Hepatic stellate cell (primary cell): ENCODE measurements at regions not wholly inside any gene's neighbourhood (a gene's known extent, or its start where the extent isn't known, plus 50 kb on each side); places are given as distances from the start of the nearest gene placed in this dataset.
"Not testable (repeated sequence)": the region's sequence is repeated elsewhere in the genome, so short reads cannot be mapped to it uniquely, and the experiment has no call there.

Experiments
- DNase-seq: peaks from one replicate; pipeline ENCODE4 v3.0.0; 2011; ENCODE audit warnings: low spot score

DNA sequence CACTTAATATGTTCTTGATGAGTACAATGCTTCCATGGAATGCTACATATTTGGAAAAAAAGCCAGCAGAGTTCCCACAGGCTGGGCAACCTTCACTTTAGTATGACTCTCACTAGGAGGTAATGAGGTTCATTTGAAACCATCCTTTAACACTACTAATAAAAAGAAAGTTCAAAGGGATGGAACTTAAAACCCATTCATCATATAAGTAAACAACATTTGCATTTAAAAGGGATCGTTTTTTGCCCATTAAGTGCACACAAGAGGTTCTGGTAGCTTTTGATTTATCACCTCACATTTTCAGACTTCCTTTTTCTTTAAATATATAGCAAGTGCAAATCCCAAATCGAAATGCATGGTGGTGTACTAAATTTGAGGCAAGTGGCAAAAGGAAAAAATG lies 270.8 kb upstream of the DCC start:
- DNase-seq = no peak

DNA sequence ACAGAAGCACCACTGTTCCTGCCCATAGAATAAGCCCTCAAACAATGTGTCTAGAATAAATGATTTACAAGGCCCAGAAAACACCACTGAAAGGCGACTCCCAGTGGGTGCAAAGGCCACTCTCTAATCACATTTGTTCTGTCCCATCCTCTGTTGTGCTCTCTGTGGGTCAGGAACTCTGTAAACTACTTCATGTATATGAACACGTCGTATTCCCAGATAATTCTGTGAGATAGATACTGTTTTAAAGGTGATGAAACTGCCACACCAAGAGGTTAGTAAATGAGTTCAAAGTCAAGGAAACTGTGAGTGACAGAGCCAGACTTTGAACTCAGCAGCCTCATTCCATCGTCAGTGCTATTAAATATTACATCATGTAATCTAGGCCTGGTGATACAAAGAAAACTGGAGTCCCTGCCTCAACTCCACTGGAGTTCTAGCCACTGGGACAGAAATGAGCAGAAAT lies 269.7 kb upstream of the DCC start:
- no peak for DNase-seq

DNA sequence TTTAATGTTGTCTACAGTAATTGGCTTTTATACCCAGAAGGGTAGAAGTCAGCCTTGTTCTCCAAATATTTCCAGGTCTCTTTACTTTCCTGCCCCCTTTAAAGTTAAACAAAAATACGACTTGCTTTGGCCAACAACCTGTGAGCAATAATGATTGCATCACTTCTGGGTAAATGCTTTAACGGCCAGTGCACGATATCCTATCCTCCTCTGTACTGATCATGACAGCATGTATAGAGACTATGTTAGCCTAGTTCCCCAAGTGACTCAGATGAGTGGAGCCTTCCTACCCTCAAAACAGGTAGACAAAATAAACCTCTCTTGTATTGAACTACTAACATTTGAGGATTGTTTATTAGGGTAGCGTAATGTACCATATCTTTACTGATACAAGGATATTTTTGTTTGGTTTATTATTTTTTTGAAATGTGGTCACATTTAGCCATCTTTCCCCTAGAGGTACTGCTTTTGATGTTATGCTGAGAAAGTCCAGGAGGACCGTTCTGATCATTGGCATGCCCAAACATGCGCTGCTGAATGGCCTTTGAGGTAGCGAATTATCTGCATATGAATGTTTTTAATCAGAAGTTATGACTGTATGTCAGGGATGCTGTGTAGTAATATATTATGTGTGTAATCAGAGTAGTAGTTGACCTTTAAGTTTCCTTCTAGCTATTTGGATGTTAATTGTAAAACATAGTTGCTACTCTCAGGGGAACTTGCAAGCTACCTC lies 262.6 kb upstream of the DCC start:
- no peak for DNase-seq

DNA sequence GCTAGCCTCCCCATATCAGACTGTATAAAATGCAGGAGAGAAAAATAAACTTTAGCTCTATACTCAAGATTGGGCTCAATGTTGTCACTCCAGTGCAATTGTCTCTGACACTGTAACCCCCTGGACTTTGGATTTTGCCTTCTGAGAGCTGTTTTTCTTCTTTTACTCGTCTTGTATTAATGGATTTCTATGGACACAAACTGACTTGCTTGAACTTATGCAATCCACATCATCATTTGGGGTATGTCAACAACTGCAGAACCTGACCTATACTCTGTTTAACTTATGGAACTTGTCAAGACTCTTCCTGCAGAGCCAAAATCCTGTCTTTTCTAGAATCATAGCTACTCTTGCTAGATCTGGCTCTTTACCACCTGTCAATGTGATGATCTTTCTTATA lies 257.8 kb upstream of the DCC start:
- no peak for DNase-seq

DNA sequence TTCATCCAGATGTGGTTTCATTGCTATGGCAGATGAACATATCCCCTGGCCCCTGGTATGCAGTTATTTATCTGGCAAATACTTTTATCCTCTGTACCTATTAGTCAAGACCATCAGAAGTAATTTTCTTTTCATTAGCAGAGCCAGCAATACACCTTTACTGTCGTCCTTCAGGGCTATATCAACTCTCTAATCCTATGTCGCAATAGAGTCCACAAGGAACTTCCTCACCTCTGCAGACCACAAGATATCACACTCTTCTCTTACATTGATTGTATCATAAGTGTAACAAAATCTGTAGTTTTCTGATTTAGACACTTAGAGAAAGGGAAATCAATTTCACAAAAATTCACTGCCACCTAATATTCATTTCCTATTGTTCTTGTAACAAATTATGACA lies 252.9 kb upstream of the DCC start:
- DNase-seq = no peak

DNA sequence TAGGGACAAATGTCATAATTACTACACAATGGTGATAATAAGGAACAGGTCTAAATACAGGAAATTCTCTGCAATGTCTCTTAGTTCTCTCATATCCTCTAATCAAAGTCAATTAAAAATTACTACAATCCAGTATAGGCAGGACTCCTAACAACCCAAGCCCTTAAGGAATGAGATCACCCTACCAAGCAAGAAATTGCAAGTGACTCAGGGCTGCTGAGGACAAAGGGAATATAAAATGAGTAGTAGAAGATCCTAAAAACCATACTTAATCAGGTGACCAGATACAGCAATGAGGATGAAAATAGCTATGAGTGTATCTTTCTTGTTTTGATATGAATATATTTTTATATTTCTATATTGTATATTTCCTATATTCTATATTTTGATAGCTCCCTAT lies 250.0 kb upstream of the DCC start:
- no peak for DNase-seq

DNA sequence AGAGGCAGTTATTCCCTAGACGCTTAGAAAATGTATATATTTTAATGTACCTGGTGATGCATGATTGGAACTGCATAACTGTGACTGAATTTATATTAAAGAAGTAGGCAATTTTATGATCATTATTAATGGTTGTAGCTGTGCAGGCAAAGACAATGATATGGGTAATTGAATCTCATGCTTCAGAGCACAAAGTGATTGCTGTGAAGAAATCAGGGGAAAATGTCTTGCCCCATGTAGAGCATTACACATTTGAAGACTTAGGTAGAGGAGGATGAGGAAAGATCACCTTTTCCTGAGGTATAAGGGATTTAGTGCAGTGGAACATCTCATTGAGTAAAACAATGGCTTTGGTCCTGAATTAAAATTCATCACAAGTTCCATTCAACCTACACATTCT lies 246.8 kb upstream of the DCC start:
- DNase-seq = no peak

DNA sequence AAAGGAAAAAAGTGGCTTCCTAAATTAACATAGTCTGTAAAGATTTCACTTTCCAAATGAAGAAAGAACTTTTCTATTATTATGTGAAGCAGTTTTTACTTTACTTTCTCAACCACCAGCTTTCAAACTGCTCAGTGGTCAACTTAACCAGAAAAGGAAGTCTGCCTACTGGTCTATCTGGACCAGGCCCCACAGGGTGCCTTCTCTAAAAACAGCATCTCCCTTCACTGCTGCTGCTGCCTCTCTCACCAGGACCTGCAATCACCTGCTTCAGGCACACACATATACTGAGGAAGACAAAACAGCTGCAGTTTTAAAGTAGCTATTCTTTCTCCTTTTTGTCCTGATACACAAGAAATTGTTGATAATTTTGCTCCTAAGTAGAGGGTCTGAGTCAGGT lies 221.3 kb upstream of the DCC start:
- DNase-seq = no peak

DNA sequence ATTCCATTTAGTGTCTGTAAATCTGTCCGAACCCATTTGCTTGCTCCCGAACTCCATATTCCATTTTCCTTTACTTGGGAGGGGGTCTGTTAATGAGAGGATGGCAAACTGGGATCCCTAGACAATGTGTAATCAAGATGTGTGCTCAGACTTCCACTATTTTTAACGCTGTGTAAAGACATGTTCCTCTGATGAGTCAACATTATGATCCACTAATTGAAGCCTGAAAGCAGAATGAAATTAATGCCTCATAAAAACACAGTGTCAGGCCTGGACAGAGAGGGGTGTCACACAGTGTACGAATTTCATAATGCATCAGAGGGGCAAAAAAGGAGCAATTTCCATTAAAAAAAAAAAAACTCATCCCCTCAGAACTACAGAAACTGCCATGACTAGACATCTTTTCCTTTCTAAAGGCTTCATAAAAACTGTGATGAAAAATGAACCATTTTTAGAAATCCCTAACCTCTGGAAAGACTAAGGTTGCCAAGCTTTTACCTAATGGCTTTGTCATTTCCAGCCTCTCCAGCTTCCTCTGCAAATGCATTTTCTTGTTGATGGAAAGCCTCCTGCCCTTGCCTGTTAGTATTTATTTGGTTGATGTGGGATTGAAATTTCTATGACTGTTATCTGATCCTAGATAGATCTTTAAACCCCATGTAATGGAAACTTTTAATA lies 209.2 kb upstream of the DCC start:
- no peak for DNase-seq

DNA sequence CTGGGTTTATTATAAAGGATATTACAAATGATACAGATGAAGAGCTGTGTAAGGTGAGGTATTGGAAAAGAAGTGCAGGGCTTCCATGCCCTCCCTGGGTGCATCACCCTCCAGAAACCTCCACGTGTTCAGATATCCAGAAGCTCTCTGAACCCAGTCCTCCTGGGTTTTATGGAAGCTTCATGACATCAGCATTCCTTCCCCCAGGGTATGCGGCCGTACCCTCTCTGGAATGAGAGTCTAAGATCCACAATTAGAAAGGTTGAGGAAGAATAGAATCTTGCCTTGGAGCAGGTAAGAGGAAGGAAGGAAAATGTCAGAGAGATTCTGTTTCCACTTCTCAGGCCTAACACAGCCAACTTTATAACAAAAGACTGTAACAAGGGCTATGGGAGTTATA lies 208.2 kb upstream of the DCC start:
- no peak for DNase-seq

DNA sequence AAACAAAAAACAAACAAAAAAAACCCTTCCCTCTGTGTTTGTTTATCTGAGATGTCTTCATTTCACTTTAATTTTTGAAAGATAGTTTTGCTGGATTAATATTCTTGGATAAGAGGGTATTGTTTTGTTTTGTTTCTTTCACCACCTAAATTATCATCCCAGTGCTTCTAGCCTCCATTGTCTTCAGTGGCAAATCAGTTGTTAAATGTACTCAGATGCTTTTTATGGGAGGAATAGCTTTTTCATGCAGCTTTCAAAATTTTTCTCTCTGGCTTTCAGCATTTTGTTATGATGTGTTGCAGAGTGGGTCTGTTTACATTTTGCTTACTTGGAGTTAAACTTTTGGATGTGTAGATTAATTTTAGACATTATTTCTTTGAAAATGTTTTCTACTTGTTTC lies 203.5 kb upstream of the DCC start:
- DNase-seq = no peak

DNA sequence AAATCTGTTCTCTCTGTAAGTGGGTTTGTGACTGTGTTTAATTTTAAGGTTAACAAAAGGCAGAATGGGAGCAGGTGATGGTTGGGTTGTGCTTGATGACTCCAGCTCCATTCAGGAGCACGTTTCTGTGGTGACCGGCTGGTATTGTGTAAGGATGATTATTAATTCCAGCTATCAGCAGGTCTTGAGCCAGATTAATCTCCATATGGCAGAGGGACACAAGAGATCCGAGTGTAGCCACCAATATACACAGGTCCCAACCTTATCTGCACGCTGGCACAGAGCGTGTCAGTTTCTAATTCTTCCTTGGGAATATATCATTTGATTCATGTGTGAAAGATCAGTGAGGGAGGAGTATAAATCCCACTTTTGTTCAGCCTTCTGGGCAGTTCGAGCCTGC lies 199.0 kb upstream of the DCC start:
- no peak for DNase-seq

DNA sequence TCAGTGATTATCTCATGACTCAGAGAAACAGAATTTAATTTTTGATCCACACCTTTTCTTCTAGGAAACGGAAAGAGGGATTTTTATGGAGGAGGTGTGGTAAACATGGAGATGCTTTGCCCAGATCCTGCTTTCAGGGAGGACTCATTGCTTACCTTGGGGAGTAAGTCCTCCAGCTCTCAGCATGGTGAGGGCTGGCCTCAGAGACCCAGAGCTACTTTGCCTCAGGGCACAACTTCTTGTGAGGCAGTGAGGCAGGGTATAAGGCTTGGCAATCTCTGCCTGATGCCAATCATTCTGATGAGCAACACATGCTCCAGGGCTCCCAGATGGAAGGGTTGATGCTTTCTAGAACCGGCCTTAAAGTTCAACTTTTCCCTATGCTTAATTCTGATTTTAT lies 189.9 kb upstream of the DCC start:
- no peak for DNase-seq

DNA sequence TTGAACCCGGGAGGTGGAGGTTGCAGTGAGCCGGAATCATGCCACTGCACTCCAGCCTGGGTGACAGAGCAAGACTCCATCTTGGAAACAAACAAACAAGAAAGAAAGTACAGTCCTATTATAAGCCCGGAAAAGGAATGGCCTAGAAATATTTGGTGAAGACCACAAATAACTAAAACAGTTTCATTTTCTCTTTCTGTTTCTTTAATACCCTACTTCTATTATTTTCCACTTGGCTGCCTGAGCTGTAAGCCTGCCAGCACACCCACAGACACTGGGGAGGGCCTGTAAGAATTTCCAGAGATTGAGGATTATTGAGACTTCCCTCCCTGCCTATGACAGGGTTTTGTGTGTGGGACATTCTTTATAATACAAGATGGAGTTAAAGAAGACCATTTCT lies 188.0 kb upstream of the DCC start:
- no peak for DNase-seq

DNA sequence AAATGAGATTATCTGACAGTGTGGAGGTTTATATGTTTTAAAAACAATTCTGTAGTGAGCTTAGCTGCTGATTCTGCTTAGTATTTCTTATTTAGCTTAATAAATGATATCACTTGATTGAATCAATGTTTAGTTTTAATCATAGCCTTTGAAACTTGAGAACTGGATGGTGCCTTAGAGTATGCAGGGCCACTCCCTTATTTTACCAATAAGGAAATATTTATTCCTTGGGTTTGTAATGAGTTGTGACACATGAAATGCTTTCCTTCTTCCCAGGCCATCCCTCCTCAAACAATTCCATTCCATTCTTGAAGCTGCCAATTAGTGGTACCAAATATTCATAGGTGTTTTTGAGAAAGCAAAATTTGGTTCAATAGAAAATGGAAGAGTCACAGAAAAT lies 183.8 kb upstream of the DCC start:
- DNase-seq = no peak

DNA sequence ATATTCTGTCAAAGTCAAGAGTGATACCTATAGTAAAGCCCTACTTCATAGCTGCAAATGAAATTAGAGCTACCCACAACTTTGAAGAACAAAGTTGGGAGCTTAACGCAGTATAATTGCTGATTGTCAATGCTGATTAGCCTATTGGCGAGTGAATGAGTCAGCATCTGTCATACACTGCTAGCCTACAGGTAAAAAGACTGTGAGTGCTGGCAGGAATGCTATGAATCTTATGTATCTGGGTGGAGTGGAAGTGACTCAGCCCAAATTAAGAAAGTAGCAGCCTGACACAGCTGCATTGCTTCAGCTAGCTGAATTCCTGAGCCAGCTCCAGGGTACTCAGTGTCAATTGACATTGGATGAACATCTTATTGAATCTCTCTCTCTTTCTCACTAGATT lies 179.4 kb upstream of the DCC start:
- no peak for DNase-seq

DNA sequence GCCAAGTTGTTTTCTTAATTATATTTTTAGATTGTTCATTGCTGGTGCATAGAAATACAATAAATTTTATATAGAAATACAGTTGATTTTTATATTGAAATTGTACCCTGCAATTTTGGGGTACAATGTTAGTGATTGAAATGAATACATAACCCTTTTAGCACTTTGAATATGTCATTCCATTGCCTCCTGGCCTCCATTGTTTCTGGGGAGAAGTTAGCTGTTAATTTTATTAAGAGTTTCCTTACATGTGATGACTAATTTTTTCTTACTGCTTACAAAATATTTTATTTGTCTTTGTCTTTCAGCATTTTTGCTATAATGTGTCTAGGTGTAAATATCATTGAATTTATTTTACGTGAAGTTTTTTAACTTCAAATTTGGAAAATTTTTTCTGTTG lies 176.5 kb upstream of the DCC start:
- DNase-seq = no peak

DNA sequence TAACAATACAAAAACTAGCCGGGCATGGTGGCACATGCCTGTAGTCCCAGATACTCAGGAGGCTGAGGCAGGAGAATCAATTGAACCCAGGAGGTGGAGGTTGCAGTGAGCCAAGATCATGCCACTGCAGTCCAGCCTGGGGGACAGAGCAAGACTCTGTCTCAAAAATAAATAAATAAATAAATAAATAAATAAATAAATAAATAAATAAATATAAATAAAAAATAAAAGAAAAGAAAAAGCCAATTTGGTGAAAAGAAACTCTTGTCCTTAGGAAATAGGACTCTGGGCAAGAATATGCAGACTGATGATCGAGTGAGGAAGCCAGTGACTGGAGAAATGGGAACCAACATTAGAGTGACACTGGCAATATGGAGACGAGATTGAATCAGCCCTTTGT lies 171.9 kb upstream of the DCC start:
- DNase-seq = not testable (repeated sequence)

DNA sequence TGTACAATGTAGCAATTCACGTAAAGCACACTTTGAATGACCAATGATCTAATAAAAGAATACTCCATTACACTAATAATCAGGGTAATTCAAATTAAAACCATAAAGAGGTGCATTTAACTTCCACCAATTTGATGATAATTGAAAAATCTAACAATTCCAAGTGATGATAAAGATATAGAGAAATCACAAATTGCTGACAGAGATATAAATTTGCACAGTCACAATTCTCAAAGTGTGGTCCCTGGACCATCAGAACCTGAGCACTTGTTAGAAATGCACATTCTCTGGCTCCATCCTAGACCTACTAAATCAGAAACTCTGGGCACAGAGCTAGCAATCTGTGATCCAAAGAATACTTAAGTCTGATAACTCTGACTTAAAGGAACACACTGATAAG lies 165.8 kb upstream of the DCC start:
- DNase-seq = no peak

DNA sequence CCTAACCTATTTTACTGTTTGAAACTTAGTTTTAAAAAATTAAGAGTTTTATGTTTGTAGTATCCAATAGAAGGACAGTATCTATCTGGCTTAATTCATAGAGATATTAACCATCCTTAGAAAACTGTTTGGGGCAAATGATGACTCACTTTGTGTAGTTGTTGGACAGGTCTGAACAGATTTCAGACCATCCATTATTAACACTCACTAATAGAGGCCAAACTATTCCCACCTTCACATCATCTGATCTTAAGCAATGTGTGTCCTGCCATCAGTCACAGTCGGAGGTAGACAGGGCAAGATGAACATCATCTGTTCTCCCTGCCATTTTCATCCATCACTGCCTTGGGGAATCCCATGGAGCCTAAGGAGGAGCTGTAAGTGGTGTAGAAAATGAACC lies 164.6 kb upstream of the DCC start:
- DNase-seq = no peak

DNA sequence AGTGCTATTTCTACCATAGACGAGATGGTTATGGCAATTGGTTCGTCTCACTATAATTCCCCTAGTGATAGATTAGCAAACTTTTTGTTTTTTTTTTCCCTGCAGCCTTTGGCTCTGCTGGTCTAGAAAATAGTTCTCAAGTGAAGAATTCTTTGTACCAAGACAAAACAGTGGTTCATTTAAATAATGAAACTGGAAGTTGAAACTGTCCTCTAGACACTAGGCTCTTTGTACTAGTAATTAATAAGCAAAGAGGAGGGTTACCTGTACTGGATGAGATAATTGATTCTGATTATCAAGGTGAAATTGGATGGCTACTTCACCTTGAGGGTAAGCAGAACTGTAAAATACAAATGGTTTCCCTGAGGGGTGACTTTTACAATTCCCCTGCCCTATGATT lies 156.9 kb upstream of the DCC start:
- DNase-seq = no peak

DNA sequence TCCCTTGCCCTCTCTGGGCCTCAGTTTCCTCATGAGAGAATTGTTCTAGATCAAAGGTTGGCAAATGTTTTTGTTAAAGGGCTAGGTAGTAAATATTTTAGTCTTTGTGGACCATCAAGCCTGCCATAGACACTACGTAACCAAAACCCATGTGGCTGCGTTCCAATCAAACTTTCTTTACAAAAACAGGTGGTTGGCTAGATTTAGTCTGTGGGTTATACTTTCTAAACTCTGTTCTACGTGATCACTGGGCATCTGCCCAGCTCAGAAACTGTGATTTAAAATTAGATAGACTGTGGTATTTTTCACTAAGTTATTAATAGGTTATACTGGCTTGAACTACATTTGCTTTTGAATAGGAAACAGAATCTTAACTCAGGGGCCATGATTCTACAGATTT lies 149.8 kb upstream of the DCC start:
- no peak for DNase-seq

DNA sequence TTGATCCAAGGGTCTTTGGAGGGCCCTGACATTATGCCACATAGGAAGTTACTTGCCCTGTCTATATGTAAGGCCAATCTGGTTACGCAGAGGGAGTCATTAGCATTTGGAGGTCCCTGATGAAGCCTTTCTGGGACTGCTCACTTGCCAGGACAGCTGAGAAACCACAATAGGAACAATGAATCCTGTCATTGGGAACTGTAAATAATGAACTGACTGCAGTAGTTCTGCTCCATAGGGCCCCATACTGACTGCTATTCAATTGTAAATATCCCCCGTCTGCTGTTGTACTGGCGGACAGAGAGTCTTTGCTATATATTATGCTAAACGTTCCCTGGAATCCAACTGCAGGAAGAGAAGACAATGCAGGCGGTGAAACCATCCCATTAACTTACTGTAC lies 149.4 kb upstream of the DCC start:
- no peak for DNase-seq

DNA sequence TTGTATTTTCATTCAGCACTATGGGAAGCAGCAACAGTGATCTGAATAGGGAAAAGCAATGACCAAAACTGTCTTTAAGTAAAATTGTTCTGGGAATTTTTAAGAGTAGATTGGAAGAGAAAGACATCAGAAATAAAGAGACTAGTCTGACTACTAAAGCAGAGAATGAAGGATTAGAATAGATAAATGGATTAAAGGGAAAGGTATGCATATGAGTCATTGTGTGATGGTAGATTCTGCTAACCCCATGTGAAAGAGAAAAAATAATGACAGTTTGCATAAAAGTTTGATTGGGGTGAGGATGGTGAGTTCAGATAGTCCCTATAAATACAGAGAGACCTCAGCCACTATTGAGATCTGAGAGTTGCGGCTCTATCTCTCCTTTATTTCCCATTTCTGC lies 139.6 kb upstream of the DCC start:
- no peak for DNase-seq
